ENCODE measurements at regions not wholly inside any gene's neighbourhood (a gene's known extent, or its start where the extent isn't known, plus 50 kb on each side); places are given as distances from the start of the nearest gene placed in this dataset.

DNA sequence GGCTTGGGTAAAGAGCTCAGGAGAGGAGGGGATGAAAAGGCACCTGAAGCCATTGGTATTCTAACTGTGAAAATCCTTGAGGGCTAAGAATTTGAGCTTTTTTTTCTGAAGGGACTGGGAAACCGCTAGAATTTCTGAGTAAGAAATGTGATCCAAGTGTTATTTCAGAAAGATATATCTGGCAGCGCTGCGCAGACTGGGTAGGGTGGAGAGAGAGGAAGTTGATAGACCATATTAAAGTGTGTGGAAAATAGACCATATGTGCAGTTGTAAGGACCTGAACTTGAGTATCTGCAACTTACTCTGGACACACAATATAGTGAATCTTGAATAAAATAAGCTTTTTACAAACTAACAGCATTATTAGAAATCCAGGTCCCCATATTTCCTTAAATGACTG lies 427.4 kb downstream of the NDFIP2 start:
- Histone ChIP-seq H3K4me3 (ENCODE audit: low read depth, low read length) (no peak overlapping the region), H3K9me3 (ENCODE audit: severe bottlenecking) (no peaks in the 10 kb centered on the region)
- TF ChIP-seq, protein P1, sequence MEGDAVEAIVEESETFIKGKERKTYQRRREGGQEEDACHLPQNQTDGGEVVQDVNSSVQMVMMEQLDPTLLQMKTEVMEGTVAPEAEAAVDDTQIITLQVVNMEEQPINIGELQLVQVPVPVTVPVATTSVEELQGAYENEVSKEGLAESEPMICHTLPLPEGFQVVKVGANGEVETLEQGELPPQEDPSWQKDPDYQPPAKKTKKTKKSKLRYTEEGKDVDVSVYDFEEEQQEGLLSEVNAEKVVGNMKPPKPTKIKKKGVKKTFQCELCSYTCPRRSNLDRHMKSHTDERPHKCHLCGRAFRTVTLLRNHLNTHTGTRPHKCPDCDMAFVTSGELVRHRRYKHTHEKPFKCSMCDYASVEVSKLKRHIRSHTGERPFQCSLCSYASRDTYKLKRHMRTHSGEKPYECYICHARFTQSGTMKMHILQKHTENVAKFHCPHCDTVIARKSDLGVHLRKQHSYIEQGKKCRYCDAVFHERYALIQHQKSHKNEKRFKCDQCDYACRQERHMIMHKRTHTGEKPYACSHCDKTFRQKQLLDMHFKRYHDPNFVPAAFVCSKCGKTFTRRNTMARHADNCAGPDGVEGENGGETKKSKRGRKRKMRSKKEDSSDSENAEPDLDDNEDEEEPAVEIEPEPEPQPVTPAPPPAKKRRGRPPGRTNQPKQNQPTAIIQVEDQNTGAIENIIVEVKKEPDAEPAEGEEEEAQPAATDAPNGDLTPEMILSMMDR (IDR thresholded peaks at IDR 0.05; ENCODE audit: low read depth, low read length): no peak

DNA sequence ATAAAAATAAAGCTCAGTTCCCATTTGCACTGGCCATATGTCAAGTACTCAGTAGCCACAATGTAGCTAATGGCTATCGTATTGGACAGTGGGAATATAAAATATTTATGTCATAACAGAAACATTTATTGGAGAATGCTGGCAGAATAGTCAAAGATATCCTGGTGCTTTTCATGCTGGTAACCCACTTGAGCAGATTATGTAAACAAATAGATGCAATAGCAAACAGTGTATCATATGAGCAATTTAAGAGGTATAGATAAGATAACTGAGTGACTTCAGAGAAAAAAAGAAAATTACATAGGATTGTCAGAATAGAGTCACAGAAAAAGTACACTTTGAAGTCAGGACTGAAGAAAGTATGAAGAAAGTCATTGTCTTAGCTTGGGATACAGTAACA lies 426.6 kb downstream of the NDFIP2 start:
- H3K27me3 ChIP-seq (ENCODE audit: insufficient read depth, low read depth, severe bottlenecking): no peaks in the 10 kb centered on the region
- H3K4me3 ChIP-seq (ENCODE audit: low read depth, low read length): no peak overlapping the region
- no peaks in the 10 kb centered on the region for H3K36me3 ChIP-seq
- no peak overlapping the region for H3K27ac ChIP-seq
- TF ChIP-seq, protein P1 (IDR thresholded peaks at IDR 0.05; ENCODE audit: low read depth, low read length): no peak
- no peaks in the 10 kb centered on the region for H3K9me3 ChIP-seq (ENCODE audit: severe bottlenecking)
- DNase-seq: no peak

More for the DNA sequence above, 427.4 kb downstream of the NDFIP2 start:
- Histone ChIP-seq H3K27ac (no peak overlapping the region), H3K36me3 (no peaks in the 10 kb centered on the region), H3K27me3 (ENCODE audit: insufficient read depth, low read depth, severe bottlenecking) (no peaks in the 10 kb centered on the region)
- no peak for DNase-seq

DNA sequence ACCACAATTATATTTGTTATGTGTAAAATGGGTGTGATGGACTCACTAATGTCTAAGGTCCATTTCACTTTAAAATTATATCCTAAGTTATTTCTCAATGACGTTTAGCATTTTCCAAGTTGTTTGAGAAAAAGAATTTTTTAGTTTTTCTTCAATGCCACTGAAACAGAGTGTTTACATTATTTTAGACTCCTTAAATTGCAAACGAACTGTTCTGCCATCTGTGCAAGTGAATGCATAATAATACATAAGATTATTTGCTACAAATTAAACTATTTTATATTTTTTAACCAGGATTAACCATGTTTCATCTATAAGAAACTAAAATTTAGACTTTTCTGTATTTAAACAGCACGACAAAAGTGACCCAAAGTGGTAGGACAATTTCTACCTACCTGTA lies 425.4 kb downstream of the NDFIP2 start:
- no peaks in the 10 kb centered on the region for H3K36me3 ChIP-seq
- no peak overlapping the region for H3K4me3 ChIP-seq (ENCODE audit: low read depth, low read length)
- H3K27me3 ChIP-seq (ENCODE audit: insufficient read depth, low read depth, severe bottlenecking): no peaks in the 10 kb centered on the region
- TF ChIP-seq, protein P1 (IDR thresholded peaks at IDR 0.05; ENCODE audit: low read depth, low read length): no peak
- no peak overlapping the region for H3K27ac ChIP-seq
- no peak for DNase-seq
- H3K9me3 ChIP-seq (ENCODE audit: severe bottlenecking): no peaks in the 10 kb centered on the region

DNA sequence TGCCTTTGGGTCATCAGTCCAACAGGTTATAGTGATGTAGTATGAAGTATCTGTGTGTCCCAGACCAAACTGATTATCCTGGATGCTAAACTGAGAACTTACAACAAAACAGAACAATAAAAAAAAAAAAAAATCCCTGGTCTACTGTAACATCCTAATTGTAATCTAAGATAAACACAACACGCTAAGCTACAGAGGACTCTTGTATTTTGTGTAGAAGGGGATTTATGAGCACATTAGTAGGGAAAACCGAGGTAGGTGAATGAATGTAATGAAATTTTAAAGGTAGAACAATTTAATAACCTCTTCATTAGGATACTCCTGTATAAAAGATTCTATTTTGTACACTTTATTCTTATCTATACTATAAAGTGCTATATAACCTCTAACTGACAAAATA lies 424.1 kb downstream of the NDFIP2 start:
- TF ChIP-seq, protein P1 (IDR thresholded peaks at IDR 0.05; ENCODE audit: low read depth, low read length): no peak
- no peak for DNase-seq
- H3K27ac ChIP-seq: no peak overlapping the region

DNA sequence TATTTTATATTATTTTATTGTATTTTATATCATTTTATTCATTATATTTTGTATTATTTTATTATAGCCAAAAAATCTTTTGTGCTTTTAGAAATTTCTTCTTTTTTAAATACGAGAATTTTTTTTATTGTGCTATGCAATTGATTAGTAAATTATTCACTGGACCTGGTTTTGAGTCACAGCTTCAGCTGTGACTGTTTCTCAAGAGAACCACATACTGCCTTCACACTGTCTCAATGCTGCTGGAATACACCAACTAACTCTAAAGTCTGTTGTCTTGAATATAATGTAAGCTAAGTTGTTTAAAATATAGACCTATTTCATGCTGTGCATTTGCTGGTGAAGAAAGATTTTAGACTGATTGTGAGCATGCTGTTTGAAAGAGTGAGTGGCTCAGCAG lies 423.6 kb downstream of the NDFIP2 start:
- Histone ChIP-seq H3K27ac (no peak overlapping the region), H3K27me3 (ENCODE audit: insufficient read depth, low read depth, severe bottlenecking) (no peaks in the 10 kb centered on the region), H3K9me3 (ENCODE audit: severe bottlenecking) (no peaks in the 10 kb centered on the region), H3K36me3 (no peaks in the 10 kb centered on the region), H3K4me3 (ENCODE audit: low read depth, low read length) (no peak overlapping the region)
- TF ChIP-seq, protein P1 (IDR thresholded peaks at IDR 0.05; ENCODE audit: low read depth, low read length): no peak
- DNase-seq: no peak

More for the DNA sequence above, 424.1 kb downstream of the NDFIP2 start:
- H3K9me3 ChIP-seq (ENCODE audit: severe bottlenecking): no peaks in the 10 kb centered on the region
- no peak overlapping the region for H3K4me3 ChIP-seq (ENCODE audit: low read depth, low read length)
- no peaks in the 10 kb centered on the region for H3K27me3 ChIP-seq (ENCODE audit: insufficient read depth, low read depth, severe bottlenecking)
- no peaks in the 10 kb centered on the region for H3K36me3 ChIP-seq

DNA sequence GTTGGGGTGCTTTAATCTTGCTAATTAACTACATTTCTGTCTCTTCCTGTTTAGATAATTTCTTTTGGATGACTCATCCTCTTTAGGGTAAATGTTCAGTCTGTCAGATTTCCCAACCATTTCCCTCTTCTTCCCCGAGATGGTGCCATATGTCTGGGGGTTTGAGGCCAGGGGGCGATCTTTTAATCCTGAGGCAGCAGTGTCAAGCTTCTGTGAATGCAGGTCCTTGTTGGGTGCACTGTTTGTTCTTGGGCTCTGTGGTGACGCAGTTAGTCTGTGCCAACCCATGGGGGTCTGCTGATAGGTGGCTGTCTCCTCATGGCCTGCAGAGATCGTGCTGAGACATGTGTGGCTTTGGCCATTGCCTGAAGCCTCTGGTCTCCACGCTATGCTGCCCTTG lies 420.4 kb downstream of the NDFIP2 start:
- DNase-seq: peak; percentile 82
- H3K36me3 ChIP-seq: no peaks in the 10 kb centered on the region

More for the DNA sequence above, 420.4 kb downstream of the NDFIP2 start:
- 0 out of 2 replicates have a peak overlapping the region, but pooled peaks have one; percentile 12 for H3K27ac ChIP-seq
- no peaks in the 10 kb centered on the region for H3K27me3 ChIP-seq (ENCODE audit: insufficient read depth, low read depth, severe bottlenecking)
- H3K4me3 ChIP-seq (ENCODE audit: low read depth, low read length): peak overlapping the region; percentile 43
- TF ChIP-seq, protein P1 (IDR thresholded peaks at IDR 0.05; ENCODE audit: low read depth, low read length): peak; percentile 25; the same call in 1 of the 2 replicates
- no peaks in the 10 kb centered on the region for H3K9me3 ChIP-seq (ENCODE audit: severe bottlenecking)
